ENCODE measurements at regions not wholly inside any gene's neighbourhood (a gene's known extent, or its start where the extent isn't known, plus 50 kb on each side); places are given as distances from the start of the nearest gene placed in this dataset.

- no peak for ATAC-seq
Observed at GRCh38 chr10:107413971-107414370, 249.5 kb upstream of the SORCS1 start.

- ATAC-seq = no peak
Observed at GRCh38 chr10:107409522-107409921, 245.0 kb upstream of the SORCS1 start.

- no peak for ATAC-seq
Observed at GRCh38 chr10:107398115-107398514, 233.6 kb upstream of the SORCS1 start.

DNA sequence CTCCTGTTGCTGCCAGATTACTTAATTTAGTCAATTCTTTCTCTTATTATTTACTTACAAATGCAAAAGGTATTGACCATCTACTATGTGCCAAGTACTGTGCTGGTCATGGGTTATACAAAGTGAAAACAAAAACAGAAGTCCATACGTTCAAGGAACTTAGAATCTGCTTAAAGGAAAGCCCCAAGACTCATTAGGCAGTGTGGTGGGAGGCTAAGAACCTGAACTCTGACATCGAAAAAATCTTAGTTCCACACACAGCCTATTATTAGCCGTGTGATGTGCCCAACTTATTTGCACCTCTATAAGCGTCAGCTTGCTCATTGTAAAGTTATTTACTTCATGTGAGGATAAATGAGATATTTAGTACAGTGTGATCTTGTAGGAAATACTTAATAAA lies 227.4 kb upstream of the SORCS1 start:
- ATAC-seq = no peak

DNA sequence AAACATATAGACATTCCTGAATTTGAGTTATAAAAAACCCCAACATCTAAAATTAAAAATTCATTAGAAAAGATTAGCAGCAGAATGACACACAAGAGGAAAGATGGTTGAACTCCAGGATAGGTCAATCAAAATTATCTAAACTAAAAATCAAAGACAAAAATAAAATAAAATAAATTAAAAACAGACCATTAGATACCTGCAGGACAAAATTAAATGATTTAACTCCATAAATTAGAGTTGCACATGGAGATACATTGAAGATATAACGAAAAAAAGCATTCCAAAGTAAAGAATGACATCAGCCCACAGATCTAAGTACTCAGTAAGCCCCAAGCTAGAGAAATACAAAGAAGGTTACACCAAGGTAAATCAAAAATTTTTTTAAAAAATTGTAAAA lies 226.1 kb upstream of the SORCS1 start:
- no peak for ATAC-seq

DNA sequence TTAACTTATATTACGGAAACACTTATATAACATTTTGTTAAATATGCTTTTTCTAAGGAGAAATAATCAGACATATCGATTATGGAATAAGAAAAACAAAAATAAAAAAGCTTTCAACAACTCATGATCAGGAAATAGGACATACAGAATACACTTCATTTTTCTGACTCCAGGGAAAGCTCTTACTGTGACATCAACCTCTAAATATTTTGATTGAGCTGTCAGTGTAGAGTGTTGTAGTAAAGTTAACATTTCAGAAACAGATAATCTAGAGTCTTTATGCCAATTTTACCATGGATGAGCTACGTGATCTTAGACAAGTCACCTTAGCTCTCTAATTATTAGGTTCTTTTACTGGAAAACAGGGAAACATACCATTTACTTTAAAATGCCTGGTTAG lies 218.9 kb upstream of the SORCS1 start:
- no peak for ATAC-seq

DNA sequence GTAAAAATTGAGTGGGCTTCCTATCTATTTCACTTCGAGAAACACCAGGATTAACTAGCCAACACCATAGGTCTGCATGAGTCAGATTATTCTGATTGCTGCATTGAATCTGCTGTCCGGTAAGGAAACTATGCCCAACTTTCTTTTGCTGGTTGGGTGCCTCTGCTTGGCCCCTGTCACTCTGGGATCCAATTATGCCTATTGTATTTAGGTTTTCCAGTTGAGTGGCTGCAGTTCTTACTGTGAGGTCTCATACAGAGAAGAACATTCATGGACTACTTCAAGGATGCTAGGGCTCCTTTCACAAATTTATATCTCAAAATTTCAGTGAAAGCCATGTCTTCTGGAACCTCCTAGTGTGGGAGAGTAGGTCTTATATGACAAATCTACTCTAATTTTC lies 215.1 kb upstream of the SORCS1 start:
- ATAC-seq = no peak

GRCh38 chr10:107371801-107372200 lies 207.3 kb upstream of the SORCS1 start:
- no peak for ATAC-seq

- ATAC-seq = no peak
Observed at GRCh38 chr10:107364872-107365271, 200.4 kb upstream of the SORCS1 start.

- ATAC-seq = no peak
Observed at GRCh38 chr10:107362306-107362705, 197.8 kb upstream of the SORCS1 start.

GRCh38 chr10:107357033-107357432 lies 192.5 kb upstream of the SORCS1 start:
- ATAC-seq = no peak

DNA sequence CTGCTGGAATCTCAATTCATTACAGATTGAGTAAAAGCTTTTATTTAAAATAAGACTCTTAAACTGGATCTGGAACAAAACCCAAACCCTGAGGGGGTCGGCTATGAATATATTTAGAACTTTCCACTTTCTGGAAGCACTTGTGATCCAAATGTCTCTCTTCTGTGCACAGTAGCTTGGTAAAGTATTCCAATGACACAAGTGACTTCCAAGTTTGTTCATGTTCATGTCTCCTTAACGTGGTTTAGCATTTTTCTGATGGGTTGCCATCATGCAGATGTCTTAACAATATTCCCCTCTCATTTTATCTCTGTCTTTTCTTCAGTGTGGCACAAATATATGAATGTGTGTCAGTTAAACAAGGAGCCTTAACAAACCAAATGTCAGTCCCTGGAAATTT lies 191.9 kb upstream of the SORCS1 start:
- ATAC-seq = no peak

GRCh38 chr10:107342711-107343110 lies 178.2 kb upstream of the SORCS1 start:
- ATAC-seq = no peak

- no peak for ATAC-seq
Observed at GRCh38 chr10:107341281-107341680, 176.8 kb upstream of the SORCS1 start.

DNA sequence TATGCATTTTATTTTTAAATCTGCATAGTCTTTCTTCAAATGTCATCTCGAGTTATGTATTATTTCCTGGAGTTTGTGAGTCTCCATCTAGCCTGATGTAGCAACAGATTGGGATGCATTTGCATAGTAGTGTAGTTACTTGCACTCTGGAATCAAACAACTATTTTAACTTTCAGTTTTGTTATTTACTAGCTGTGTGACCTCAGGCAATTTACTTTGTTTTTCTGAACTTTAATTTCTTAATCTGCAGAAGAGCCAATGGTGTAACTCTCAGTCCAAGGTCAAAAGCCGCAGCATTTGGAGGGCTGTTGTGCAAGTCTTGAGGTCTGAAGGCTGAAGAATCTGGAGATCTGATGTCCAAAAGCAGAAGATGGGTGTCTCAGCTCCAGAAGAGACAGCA lies 175.8 kb upstream of the SORCS1 start:
- ATAC-seq = no peak

GRCh38 chr10:107336061-107336460 lies 171.6 kb upstream of the SORCS1 start:
- ATAC-seq = no peak

DNA sequence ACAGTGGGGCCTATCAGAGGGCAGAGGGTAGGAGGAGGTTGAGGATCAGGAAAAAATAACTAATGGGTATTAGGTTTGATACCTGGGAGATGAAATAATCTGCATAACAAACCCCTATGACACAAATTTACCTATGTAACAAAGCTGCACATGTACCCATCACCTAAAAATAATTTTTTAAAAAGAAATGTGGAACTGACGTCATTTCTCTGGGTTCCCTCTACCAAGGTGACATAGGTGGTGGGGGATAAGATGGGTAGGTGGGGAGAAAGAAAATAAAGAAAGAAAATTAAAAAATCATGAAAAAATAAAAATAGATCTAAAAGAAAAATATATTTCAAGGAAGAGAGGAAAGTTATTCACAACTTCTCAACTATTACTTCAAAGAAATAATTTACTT lies 153.1 kb upstream of the SORCS1 start:
- ATAC-seq = no peak

GRCh38 chr10:107303203-107303602 lies 138.7 kb upstream of the SORCS1 start:
- no peak for ATAC-seq

DNA sequence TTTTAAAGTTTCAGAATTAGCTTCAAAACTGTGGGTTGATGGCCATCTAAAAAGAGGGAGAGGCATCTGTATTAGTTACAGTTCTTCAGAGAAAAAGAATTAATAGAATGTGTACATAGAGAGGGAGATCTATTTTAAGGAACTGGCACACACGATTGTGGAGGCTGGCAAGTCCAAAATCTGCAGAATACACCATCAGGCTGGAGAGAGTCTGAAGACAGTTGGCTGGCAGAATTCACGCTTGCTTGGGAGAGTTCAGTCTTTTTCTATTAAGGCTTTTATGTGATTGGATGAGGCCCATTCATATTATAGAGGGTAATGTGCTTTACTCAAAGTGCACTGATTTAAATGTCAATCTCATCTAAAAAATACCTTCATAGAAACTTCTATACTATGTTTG lies 135.1 kb upstream of the SORCS1 start:
- no peak for ATAC-seq

- ATAC-seq = no peak
Observed at GRCh38 chr10:107284187-107284586, 119.7 kb upstream of the SORCS1 start.

- no peak for ATAC-seq
Observed at GRCh38 chr10:107280293-107280692, 115.8 kb upstream of the SORCS1 start.

- ATAC-seq = no peak
Observed at GRCh38 chr10:107277591-107277990, 113.1 kb upstream of the SORCS1 start.

DNA sequence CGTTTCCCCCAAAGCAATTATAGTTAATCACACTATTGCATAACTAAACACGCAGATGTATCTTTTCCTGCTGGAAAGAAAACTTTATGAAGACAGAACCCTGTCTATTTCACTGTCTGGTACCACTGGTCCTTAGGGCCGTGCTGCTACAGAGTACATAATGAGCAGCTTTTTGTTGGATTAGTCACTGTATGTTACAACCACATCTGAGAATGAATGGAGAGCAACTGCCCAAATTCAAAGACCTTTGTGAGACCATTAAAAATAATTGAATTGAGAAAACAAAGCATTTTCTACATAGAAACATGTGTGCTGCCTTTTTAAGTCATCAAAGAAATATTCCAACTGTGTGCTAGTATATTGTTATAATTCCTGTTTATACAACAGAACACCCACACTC lies 111.3 kb upstream of the SORCS1 start:
- no peak for ATAC-seq

DNA sequence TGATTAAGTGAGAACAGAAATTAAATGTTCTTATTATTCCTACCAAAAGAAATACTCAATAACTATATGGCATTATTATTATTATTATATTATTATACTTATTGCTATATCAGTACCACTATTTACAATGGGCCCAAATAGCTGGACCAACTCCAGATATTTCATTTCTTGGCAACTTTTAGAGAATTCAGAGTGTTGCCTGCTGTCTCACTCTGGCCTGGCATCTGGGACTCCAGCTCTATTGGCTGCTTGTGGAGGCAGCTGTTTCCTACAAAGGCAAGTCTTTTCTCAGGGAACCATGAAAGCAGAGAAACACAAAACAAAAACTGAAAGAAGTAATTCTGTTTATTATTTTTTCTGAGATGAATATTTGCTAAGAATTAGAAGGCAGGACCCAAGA lies 105.1 kb upstream of the SORCS1 start:
- ATAC-seq = no peak

GRCh38 chr10:107264742-107265141 lies 100.2 kb upstream of the SORCS1 start:
- ATAC-seq = no peak

DNA sequence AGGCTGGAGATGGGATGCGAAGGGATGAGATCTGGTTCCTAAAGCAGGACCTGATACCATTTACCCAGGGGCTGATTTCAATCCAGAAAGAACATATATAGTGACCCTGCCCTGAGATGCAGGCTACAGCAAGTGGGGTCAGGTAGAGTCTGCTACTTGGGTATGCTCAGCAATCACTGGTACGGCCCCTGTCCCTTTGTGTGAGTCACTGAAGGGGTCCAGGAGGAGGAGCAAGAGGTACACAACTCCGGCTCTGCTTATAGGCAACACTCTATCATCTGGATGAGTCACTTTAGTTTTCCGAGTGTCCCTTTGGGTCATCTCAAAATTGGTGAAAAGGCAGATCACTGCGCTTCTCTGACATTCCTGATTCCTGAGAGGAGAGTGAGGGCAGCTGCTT lies 79.6 kb upstream of the SORCS1 start:
- no peak for ATAC-seq
